ENCODE measurements at regions not wholly inside any gene's neighbourhood (a gene's known extent, or its start where the extent isn't known, plus 50 kb on each side); places are given as distances from the start of the nearest gene placed in this dataset.
"Not testable (repeated sequence)": the region's sequence is repeated elsewhere in the genome, so short reads cannot be mapped to it uniquely, and the experiment has no call there.

GRCh38 chr7:92973293-92973731 is 136.9 kb upstream of the CDK6 start:
- DNase-seq (ENCODE audit: low spot score) = no peak

DNA sequence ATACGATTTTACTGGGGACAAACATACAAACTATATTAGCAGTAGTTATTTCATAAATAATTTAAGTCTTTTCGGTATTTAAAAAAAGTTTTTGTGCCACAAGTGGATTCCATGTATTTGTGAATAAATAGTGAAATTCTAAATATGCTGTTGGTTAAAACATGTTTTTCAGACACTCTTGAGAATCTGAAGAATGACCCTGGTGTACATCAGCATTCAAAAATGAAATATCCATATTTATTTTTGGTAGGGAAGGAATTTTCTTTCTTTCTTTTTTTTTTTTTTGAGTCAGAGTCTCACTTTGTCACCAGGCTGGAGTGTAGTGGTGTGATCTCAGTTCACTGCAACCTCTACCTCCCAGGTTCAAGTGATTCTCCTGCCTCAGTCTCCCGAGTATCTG is 136.1 kb upstream of the CDK6 start:
- DNase-seq (ENCODE audit: low spot score) = no peak

GRCh38 chr7:92969061-92969460 is 132.7 kb upstream of the CDK6 start:
- no peak for DNase-seq (ENCODE audit: low spot score)

DNA sequence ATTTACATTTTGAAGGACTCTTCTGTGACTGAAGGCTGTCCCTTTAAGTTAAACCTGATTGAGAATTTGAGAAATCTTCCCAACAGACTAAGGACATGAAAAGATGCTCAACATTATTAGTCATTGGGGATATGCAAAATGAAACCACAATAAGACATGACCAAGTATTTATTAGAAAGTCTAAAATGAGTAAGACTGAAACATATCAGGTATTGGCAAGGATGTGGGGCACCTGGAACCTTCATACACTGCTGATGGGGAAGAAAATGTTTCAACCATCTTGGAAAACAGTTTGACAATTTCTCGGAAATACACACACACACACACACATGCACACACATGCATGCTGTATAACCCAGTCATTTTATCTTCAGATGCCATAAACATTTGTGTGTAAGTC is 132.1 kb upstream of the CDK6 start:
- DNase-seq (ENCODE audit: low spot score) = no peak

DNA sequence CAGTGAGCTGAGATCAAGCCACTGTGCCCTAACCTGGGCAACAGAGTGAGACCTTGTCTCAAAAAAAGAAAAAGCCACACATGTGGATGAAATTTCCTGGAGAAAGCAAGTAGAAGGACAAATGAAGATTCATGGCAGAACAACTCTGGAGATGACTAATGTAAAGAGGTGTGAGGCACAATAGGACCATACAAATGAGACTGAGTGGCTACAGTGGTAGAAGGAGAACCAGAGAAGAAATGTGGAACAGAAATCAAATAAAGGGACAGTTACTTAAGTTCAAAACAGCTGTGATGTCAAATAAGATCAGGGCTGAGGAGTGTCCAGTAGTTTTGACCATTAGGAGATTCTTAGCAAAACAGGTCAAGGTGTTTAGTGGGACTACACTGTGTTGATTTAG is 130.9 kb upstream of the CDK6 start:
- DNase-seq (ENCODE audit: low spot score) = no peak

DNA sequence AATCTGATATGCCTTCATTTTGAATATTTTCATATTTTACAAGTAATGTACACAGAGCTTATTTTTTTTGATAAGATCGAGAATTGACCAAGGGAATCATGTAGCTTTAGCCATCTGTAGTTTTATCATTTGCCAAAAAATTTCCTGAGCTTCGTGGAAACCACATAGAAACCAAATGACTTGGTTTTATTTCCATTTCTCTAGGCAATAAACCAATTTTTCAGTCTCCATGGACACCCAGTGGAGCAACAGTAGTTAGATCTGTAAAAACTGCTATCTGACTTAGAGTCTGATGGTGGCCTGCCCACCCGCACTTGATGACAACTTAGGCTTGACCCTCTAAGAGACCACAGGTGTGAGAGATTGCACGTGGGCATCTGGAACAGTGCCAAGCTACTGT is 127.8 kb upstream of the CDK6 start:
- no peak for DNase-seq (ENCODE audit: low spot score)

DNA sequence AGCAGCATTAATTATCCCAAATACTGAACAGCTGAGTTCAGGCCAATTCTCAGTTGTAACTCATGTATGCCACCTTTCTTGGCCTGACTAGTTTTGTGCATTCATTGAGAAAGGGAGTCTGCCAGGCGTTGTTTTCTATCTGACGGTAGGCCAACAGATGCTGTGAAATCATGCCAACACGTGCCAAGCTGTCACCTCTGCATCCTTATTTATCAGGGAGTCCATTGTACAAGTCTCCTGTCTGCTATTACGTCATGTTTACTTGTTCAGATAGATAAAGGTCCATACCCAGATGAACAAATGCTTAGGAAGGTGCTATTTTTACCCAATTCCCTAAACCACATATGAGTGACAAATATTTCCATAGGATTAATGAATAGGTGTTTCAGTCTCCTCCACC is 127.2 kb upstream of the CDK6 start:
- no peak for DNase-seq (ENCODE audit: low spot score)

DNA sequence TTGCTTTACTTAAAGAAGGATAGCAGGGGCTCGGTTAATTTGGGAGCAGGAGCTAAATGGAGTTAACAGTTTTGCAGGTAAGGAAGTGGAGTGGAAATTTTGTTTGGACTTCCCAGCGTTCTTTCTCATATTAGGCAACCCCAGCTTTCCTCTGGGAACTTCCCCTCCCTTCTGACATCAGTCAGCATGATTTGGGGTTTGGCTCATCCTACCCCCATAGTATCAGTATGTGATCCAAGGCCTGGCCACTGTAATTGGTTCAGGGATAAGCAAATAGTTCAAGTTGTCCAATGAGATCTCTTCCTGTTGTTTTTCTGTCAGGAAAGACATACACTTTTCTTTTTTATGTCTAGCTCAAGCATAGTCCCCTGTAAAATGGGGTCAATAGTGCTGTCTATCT is 125.6 kb upstream of the CDK6 start:
- DNase-seq (ENCODE audit: low spot score) = no peak

DNA sequence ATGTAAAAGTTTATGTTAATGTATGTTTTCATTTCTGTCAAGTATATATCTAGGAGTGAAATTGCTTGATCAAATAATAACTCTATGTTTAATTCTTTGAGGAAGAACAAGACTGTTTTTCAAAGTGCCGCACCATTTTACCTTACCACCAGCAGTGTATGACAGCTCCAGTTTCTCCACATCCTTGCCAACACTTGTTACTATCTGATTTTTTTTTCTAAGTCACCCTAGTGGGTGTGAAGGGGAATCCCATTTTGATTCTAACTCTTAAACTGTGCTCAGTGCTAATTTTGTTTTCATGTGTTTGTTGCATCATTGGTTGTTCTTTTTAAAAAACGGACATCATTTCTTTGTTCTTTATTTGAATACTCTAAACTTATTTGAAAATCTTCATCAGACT is 120.2 kb upstream of the CDK6 start:
- DNase-seq (ENCODE audit: low spot score) = no peak

- no peak for DNase-seq (ENCODE audit: low spot score)
Observed at GRCh38 chr7:92955081-92955480, 118.7 kb upstream of the CDK6 start.

- DNase-seq (ENCODE audit: low spot score) = no peak
Observed at GRCh38 chr7:92953657-92954056, 117.3 kb upstream of the CDK6 start.

- no peak for DNase-seq (ENCODE audit: low spot score)
Observed at GRCh38 chr7:92949748-92950147, 113.4 kb upstream of the CDK6 start.

DNA sequence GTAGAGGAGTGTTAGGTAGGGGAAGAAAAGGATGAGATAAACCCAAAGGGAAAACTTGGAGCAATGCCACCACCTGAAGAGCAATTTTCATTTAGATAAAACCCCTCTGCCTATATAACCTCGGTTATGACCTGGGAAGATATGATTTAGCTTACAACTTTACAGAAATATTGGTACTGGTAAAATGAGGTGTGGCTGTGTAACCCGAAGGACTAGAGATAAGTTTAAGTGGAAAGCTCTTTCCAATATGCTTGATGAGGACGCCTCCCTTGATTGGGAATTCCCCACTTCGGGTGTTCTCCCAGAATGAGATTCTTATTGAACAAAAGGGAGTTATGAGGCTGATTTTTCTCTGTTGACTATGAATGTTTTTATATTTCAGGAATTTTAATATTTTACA is 109.5 kb upstream of the CDK6 start:
- no peak for DNase-seq (ENCODE audit: low spot score)

- DNase-seq (ENCODE audit: low spot score) = no peak
Observed at GRCh38 chr7:92944633-92945032, 108.3 kb upstream of the CDK6 start.

DNA sequence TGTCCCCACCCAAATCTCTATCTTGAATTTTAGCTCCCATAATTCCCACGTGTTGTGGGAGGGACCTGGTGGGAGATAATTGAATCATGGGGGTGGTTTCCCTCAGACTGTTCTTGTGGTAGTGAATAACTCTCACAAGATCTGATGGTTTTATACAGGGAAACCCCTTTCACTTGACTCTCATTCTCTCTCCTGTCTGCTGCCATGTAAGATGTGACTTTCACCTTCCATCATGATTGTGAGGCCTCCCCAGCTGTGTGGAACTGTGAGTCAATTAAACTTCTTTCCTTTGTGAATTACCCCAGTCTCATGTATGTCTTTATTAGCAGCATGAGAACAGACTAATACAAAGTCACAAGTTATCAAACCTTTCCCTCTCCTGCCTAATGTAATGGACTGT is 106.3 kb upstream of the CDK6 start:
- not testable (repeated sequence) for DNase-seq (ENCODE audit: low spot score)

DNA sequence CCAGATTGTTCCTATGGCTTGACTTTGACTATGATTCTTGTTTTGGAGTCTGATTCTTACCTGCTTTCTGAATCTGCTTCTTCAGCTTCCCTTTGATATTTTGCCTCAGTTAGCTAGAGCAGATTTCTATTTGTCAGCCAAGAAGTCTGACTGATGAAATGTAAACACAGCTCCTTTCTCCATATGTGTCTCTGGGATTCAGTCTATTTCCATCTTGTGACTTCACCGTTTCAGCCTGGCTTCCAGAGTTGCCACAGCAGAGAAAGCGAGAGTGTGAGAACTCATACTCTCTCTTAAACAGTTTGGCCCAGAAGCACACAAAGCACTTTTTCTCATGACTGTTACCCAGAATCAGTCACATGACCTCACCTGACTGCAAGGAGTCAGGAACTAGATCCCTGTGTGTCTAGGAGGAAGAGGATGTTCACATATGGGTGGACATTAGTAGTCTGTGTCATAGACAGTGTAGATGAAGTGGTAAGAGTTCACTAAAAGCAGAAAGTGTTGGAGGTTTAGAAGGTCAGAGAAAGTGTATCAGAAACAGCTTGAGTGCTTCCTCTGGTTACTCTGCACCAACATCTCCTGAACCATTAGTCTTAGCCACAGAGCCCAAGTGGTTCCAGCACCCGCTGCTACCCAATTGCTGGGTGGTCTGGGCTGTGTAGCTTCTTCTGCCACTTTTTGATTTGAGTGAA is 103.4 kb upstream of the CDK6 start:
- DNase-seq (ENCODE audit: low spot score) = no peak

DNA sequence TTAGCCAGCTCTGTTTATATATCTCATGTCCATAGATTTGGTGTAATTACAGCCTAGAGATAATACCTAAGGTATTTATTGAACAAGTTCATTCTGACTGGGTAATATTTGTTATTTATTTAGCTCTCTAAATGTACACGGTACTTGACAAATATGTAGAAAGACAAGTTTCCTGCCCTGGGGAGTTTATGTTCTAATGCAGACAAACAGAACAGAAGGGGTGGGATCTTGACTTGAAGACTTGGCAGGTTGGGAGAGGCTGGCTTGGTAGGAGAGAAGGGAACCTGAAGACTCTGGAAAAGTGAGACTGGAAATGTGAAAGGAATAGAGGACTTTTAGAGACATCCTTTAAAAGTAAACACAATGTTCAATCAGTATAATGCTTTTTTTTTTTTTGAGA is 97.7 kb upstream of the CDK6 start:
- no peak for DNase-seq (ENCODE audit: low spot score)

GRCh38 chr7:92932450-92932849 is 96.1 kb upstream of the CDK6 start:
- no peak for DNase-seq (ENCODE audit: low spot score)

- DNase-seq (ENCODE audit: low spot score) = no peak
Observed at GRCh38 chr7:92930404-92930803, 94.0 kb upstream of the CDK6 start.

DNA sequence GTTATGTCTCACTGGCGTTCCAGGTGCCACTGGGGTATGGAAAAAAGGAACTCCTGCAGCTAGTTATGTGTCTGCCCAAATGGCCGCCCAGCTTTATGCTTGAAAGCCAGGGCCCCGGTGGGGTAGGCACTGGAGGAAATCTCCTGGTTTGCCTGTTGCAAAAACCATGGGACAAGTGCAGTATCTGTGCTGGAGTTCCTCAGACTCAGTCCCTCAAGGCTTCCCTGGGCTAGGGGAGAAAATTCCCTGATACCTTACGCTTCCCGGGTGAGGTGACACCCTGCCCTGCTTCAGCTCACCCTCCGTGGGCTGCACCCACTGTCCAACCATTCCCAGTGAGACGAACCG is 90.3 kb upstream of the CDK6 start:
- DNase-seq (ENCODE audit: low spot score) = no peak

- no peak for DNase-seq (ENCODE audit: low spot score)
Observed at GRCh38 chr7:92925876-92926696, 89.7 kb upstream of the CDK6 start.

DNA sequence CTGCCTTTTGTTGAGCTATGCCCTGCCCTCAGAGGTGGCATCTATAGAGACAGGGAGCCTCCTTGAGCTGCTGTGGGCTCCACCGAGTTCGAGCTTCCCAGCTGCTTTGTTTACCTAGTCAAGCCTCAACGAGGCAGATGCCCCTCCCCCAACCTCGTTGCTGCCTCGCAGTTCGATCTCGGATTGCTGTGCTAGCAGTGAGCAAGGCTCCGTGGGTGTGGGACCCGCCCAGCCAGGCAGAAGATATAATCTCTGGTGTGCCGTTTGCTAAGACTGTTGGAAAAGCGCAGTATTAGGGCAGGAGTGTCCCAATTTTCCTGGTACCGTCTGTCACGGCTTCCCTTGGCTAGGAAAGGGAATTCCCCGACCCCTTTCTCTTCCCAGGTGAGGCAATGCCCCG is 88.4 kb upstream of the CDK6 start:
- no peak for DNase-seq (ENCODE audit: low spot score)

GRCh38 chr7:92917230-92917629 is 80.9 kb upstream of the CDK6 start:
- no peak for DNase-seq (ENCODE audit: low spot score)

Measured in mesenteric fat pad (tissue), 1 donor.